ENCODE measurements at regions not wholly inside any gene's neighbourhood (a gene's known extent, or its start where the extent isn't known, plus 50 kb on each side); places are given as distances from the start of the nearest gene placed in this dataset.

DNA sequence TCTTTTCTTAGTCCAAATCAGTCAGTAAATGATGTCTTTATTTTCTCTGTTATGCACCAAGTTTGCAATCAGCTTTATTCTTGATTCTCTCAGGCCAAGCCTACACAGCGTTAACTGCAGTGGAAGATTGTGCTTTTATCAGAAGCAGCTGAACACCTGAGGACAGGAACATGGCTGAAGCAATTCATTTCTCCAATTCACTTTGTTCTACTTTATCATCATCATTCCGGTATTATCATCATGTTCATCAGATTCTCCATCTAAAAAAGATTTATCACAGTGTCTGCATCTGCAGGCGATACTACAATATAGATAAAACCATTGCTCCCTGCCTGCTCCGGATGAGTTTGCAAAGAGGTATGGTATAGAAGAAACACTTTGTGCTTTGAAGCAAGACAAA lies 68.1 kb upstream of the STMND1 start:
- TF ChIP-seq POLR2A (IDR thresholded peaks at IDR 0.05; ENCODE audit: low read depth) = no peak
- TF ChIP-seq, protein P1, sequence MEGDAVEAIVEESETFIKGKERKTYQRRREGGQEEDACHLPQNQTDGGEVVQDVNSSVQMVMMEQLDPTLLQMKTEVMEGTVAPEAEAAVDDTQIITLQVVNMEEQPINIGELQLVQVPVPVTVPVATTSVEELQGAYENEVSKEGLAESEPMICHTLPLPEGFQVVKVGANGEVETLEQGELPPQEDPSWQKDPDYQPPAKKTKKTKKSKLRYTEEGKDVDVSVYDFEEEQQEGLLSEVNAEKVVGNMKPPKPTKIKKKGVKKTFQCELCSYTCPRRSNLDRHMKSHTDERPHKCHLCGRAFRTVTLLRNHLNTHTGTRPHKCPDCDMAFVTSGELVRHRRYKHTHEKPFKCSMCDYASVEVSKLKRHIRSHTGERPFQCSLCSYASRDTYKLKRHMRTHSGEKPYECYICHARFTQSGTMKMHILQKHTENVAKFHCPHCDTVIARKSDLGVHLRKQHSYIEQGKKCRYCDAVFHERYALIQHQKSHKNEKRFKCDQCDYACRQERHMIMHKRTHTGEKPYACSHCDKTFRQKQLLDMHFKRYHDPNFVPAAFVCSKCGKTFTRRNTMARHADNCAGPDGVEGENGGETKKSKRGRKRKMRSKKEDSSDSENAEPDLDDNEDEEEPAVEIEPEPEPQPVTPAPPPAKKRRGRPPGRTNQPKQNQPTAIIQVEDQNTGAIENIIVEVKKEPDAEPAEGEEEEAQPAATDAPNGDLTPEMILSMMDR (IDR thresholded peaks at IDR 0.05) = no peak
- TF ChIP-seq EP300 (IDR thresholded peaks at IDR 0.05) = no peak

Data from esophagus muscularis mucosa (tissue), 4 donors.